Ishikawa (cell line): ENCODE measurements at regions not wholly inside any gene's neighbourhood (a gene's known extent, or its start where the extent isn't known, plus 50 kb on each side); places are given as distances from the start of the nearest gene placed in this dataset.

Experiments used
- CREB1 ChIP-seq: IDR thresholded peaks from 2 replicates; pipeline ENCODE4 v1.6.1; 2012; ENCODE audit warnings: low read depth
- EP300 ChIP-seq: IDR thresholded peaks from 2 replicates; pipeline ENCODE4 v1.6.1; 2012; ENCODE audit warnings: borderline replicate concordance
- TAF1 ChIP-seq: IDR thresholded peaks from 2 replicates; pipeline ENCODE4 v1.6.1; 2012; ENCODE audit warnings: low read depth, mild to moderate bottlenecking

DNA sequence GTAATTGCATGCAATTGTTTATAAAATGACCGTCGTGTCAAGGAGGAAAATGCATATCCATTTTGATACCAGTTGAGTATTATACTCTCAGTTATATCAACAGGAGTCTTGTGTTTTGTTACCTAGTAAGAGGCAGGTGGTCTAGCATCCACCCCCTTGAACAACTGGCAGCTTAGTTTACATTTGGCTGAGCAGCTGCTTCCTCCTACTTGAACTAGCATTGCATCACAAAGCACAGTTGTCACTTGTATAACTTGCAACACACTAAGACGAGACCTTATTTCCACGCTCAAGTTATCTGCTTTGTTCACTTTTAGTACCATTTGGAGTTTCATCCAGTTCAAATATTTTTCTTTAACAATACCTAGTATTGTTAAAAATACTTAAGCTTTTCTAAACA is 75.4 kb upstream of the UBE2E3 start:
- TF ChIP-seq TAF1, result no peak
- no peak for TF ChIP-seq EP300
- no peak for TF ChIP-seq CREB1
